ENCODE measurements at regions not wholly inside any gene's neighbourhood (a gene's known extent, or its start where the extent isn't known, plus 50 kb on each side); places are given as distances from the start of the nearest gene placed in this dataset.

- TF ChIP-seq, protein P1, sequence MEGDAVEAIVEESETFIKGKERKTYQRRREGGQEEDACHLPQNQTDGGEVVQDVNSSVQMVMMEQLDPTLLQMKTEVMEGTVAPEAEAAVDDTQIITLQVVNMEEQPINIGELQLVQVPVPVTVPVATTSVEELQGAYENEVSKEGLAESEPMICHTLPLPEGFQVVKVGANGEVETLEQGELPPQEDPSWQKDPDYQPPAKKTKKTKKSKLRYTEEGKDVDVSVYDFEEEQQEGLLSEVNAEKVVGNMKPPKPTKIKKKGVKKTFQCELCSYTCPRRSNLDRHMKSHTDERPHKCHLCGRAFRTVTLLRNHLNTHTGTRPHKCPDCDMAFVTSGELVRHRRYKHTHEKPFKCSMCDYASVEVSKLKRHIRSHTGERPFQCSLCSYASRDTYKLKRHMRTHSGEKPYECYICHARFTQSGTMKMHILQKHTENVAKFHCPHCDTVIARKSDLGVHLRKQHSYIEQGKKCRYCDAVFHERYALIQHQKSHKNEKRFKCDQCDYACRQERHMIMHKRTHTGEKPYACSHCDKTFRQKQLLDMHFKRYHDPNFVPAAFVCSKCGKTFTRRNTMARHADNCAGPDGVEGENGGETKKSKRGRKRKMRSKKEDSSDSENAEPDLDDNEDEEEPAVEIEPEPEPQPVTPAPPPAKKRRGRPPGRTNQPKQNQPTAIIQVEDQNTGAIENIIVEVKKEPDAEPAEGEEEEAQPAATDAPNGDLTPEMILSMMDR (conservative IDR thresholded peaks at IDR 0.05), result no peak
- no peak for TF ChIP-seq ZFX (IDR thresholded peaks at IDR 0.05)
These were observed 342.7 kb downstream of the COG6 start for GRCh38 chr13:39998166-39998565.

Measured in C4-2B (cell line).